BLaER1 (cell line): ENCODE measurements at regions not wholly inside any gene's neighbourhood (a gene's known extent, or its start where the extent isn't known, plus 50 kb on each side); places are given as distances from the start of the nearest gene placed in this dataset.
"Not testable (repeated sequence)": the region's sequence is repeated elsewhere in the genome, so short reads cannot be mapped to it uniquely, and the experiment has no call there.

Experiments used
- H3K27ac ChIP-seq: shearing (Covaris generic); formaldehyde crosslinking; 2 replicates; pipeline ENCODE4 v1.8.1; 2022
- H3K27me3 ChIP-seq: shearing (Covaris generic); formaldehyde crosslinking; 2 replicates; pipeline ENCODE4 v1.8.1; 2022
- H3K36me3 ChIP-seq: shearing (Covaris generic); formaldehyde crosslinking; 2 replicates; pipeline ENCODE4 v1.8.1; 2022
- H3K4me1 ChIP-seq: shearing (Covaris generic); formaldehyde crosslinking; 2 replicates; pipeline ENCODE4 v1.8.1; 2022
- H3K4me2 ChIP-seq: shearing (Covaris generic); formaldehyde crosslinking; 2 replicates; pipeline ENCODE4 v1.8.1; 2022
- H3K4me3 ChIP-seq: shearing (Covaris generic); formaldehyde crosslinking; 2 replicates; pipeline ENCODE4 v1.8.1; 2022
- H3K9ac ChIP-seq: shearing (Covaris generic); formaldehyde crosslinking; 2 replicates; pipeline ENCODE4 v1.8.1; 2022
- H3K9me3 ChIP-seq: shearing (Covaris generic); formaldehyde crosslinking; 2 replicates; pipeline ENCODE4 v1.8.1; 2022
- H4K20me1 ChIP-seq: shearing (Covaris generic); formaldehyde crosslinking; 2 replicates; pipeline ENCODE4 v1.8.1; 2022
- Cebpa-rat ChIP-seq: shearing (Covaris generic); IDR thresholded peaks from 2 replicates; pipeline ENCODE4 v1.8.1; 2022

- Histone ChIP-seq H3K36me3 (no peaks in the 10 kb centered on the region), H3K4me1 (no peaks in the 10 kb centered on the region), H3K9me3 (peaks cover 11% of the 10 kb centered on the region; the same call in 1 of the 2 replicates), H3K9ac (no peak overlapping the region), H3K4me3 (no peak overlapping the region), H4K20me1 (no peaks in the 10 kb centered on the region), H3K27me3 (no peaks in the 10 kb centered on the region), H3K4me2 (no peak overlapping the region), H3K27ac (no peak overlapping the region)
- TF ChIP-seq Cebpa-rat, result no peak
These were observed 713.7 kb upstream of the SEMA6D start for GRCh38 chr15:47003568-47003967.

GRCh38 chr15:47013446-47013845, 703.9 kb upstream of the SEMA6D start:
- no peaks in the 10 kb centered on the region for H3K9me3 ChIP-seq
- H3K4me1 ChIP-seq, result no peaks in the 10 kb centered on the region
- no peaks in the 10 kb centered on the region for H3K27me3 ChIP-seq
- no peak overlapping the region for H3K9ac ChIP-seq
- H3K36me3 ChIP-seq, result no peaks in the 10 kb centered on the region
- H3K27ac ChIP-seq, result no peak overlapping the region
- no peak overlapping the region for H3K4me3 ChIP-seq
- H3K4me2 ChIP-seq, result no peak overlapping the region
- H4K20me1 ChIP-seq, result no peaks in the 10 kb centered on the region
- TF ChIP-seq Cebpa-rat, result no peak

DNA sequence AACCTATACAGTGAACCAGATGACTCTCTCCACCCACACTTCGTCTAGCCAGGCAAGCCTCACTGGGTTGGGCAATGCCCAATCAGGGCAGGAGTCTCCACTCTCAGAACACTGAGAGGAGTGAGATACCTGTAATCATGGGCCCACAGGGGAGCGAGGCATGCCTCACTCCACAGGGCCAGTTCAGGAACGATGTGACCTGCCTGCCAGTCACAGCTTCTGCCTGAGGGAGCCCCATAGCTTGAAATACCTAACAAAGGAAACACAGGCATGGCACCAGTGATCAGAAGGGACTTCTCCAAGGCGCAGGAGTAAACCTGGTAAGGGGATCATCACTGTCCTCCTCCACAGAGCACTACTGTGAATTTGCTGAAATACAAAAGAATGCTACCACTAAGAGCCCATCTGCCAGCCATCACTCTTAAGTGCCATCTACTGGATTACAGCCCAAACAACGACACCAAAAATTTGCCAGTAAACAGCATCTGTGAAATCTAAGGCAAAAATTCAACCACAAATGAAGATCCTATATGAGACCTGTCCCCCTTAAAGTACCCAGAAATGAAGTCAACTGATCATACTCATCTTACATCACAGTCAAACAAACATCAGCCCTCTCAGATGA, 689.9 kb upstream of the SEMA6D start:
- no peaks in the 10 kb centered on the region for H3K4me1 ChIP-seq

DNA sequence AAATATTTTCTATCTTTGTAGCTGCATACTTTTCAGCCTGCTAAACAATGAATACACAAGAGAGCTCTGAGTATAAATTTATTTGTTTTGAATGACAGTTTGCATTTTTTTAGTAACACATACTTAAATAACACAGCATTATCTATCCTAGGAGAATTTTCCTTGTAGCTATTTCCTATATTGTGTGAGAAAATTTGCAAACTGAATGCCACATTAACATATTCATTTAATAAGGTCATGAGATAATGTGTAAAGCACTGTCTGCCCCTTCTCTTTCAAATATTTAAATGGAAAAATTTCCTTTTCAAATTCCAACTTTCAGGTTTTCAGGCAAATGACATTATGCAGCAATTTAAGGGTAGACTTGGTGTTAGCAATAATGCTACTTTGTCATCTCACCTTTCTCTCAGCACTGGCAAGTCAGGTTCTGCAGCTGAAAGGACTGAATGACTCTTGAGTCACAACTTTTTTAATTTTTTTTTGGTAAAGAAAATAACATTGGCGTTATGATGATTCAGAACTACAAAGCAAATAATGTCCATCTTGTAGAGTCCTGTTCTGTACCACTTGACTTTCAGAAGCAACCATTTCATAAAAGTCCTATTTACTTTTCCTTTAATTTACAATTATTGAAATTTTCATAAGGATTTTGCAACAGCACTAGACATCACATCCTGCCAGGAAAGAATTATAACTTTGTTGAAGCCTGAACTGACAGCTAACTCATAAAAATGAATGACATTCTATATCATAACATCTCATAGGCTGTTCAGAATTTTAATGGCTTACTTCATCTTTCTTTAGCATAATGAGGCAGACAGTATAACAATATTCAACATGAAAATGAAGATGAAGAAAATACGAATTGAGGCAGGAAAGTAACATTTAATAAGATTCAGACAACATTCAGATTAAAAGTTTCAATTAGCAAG, 681.6 kb upstream of the SEMA6D start:
- no peaks in the 10 kb centered on the region for H3K9me3 ChIP-seq
- TF ChIP-seq Cebpa-rat, result no peak
- H3K4me1 ChIP-seq, result no peaks in the 10 kb centered on the region
- H3K9ac ChIP-seq, result no peak overlapping the region
- H3K27me3 ChIP-seq, result no peaks in the 10 kb centered on the region
- H3K27ac ChIP-seq, result no peak overlapping the region
- no peaks in the 10 kb centered on the region for H3K36me3 ChIP-seq
- no peak overlapping the region for H3K4me2 ChIP-seq
- H4K20me1 ChIP-seq, result no peaks in the 10 kb centered on the region
- H3K4me3 ChIP-seq, result no peak overlapping the region

More for the DNA sequence above, 689.9 kb upstream of the SEMA6D start:
- Histone ChIP-seq H3K36me3 (no peaks in the 10 kb centered on the region), H3K27ac (no peak overlapping the region), H3K4me3 (no peak overlapping the region), H4K20me1 (no peaks in the 10 kb centered on the region), H3K4me2 (no peak overlapping the region), H3K9ac (no peak overlapping the region), H3K27me3 (no peaks in the 10 kb centered on the region), H3K9me3 (no peaks in the 10 kb centered on the region)
- no peak for TF ChIP-seq Cebpa-rat

DNA sequence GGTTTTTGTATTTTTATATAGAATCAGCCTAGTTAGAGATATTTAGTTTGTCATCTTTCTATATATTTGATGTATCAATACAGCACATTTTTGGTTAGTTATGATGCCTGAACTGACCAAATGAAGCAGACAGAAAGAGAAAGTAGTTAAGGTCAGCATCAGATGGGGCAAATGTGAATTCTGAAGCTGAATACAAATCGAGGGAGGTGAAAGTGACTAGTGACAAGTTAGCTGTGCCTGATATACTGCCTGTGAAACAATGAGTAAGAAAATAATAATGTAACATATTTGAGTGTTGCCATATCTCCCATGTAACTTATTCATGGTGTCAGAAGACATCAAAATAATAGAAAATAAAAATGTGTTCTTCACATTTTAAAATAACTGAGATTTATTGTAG, 680.3 kb upstream of the SEMA6D start:
- Histone ChIP-seq H3K27ac (no peak overlapping the region), H3K9ac (no peak overlapping the region), H3K4me1 (no peaks in the 10 kb centered on the region), H3K27me3 (no peaks in the 10 kb centered on the region), H3K36me3 (no peaks in the 10 kb centered on the region), H4K20me1 (no peaks in the 10 kb centered on the region), H3K9me3 (no peaks in the 10 kb centered on the region), H3K4me2 (no peak overlapping the region), H3K4me3 (no peak overlapping the region)
- no peak for TF ChIP-seq Cebpa-rat

DNA sequence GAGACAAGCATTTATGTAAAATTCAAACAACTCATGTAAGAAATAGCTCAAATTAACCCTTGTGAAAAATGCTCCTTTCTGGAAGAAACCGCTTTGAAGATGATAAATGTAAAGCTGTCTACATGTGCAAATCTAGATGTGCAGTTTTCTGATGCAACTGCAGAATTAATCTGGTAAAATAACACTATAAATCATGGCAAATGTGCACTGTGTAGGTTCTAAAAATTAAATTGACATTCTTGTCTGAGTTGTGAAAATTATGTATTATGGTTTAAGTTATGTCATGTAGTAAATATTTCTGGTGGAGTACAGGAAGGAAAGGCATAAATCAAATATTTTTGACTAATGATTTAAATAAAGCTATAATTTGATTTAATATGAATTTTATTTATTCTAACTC, 678.1 kb upstream of the SEMA6D start:
- Histone ChIP-seq H3K9ac (no peak overlapping the region), H3K27me3 (no peaks in the 10 kb centered on the region), H4K20me1 (no peaks in the 10 kb centered on the region), H3K4me1 (no peaks in the 10 kb centered on the region), H3K27ac (no peak overlapping the region), H3K4me3 (no peak overlapping the region), H3K4me2 (no peak overlapping the region), H3K9me3 (no peaks in the 10 kb centered on the region), H3K36me3 (no peaks in the 10 kb centered on the region)
- TF ChIP-seq Cebpa-rat, result no peak

DNA sequence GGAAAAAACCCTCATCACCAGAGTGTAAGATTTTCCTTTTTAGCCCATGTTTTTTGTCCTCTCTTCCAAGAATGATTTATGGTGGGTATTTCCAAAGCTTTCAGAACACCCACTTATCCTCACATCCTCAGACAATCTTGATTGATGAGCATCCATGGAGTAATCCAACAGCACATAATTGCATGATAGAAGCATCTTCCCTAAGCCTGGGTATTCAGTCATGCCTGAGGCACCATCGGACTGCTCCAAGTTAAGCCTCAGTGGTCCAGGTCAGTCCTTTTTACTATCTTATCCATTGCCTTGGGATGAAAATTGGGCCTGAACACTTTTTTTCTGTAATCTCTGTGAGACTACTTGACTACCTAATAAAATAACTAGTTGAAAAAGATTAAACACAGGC, 676.0 kb upstream of the SEMA6D start:
- H3K36me3 ChIP-seq, result no peaks in the 10 kb centered on the region
- no peaks in the 10 kb centered on the region for H3K27me3 ChIP-seq
- no peaks in the 10 kb centered on the region for H3K4me1 ChIP-seq
- no peak overlapping the region for H3K9ac ChIP-seq
- H3K9me3 ChIP-seq, result no peaks in the 10 kb centered on the region
- H3K4me3 ChIP-seq, result no peak overlapping the region
- H4K20me1 ChIP-seq, result no peaks in the 10 kb centered on the region
- H3K27ac ChIP-seq, result no peak overlapping the region
- no peak overlapping the region for H3K4me2 ChIP-seq
- no peak for TF ChIP-seq Cebpa-rat

DNA sequence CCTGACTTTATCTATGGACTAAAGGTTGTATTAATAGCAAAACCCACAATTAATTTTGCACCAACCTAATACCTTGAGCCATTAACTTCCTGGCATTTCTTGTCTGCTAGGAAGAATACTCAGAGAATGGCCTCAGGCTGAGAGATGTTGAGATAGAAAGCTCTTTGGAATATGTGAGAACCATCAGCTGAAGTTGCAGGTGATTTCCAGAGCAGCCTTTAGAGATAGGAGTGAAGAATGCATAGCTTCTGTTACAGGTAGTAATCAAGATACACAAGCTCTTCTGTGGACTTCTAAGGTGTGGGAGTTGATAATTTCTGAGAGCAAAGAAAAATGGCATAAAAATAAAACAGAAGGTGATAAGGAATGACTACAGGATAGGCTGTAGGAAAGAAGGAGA, 669.3 kb upstream of the SEMA6D start:
- H3K4me2 ChIP-seq, result not testable (repeated sequence)

GRCh38 chr15:47066392-47066791, 650.9 kb upstream of the SEMA6D start:
- H3K4me2 ChIP-seq, result no peak overlapping the region
- no peak overlapping the region for H3K4me3 ChIP-seq
- no peaks in the 10 kb centered on the region for H3K27me3 ChIP-seq
- H4K20me1 ChIP-seq, result no peaks in the 10 kb centered on the region
- H3K9me3 ChIP-seq, result no peaks in the 10 kb centered on the region
- H3K4me1 ChIP-seq, result no peaks in the 10 kb centered on the region
- no peak overlapping the region for H3K9ac ChIP-seq
- H3K27ac ChIP-seq, result no peak overlapping the region
- no peak for TF ChIP-seq Cebpa-rat
- H3K36me3 ChIP-seq, result no peaks in the 10 kb centered on the region

More for the DNA sequence above, 669.3 kb upstream of the SEMA6D start:
- H3K4me3 ChIP-seq, H3K9ac ChIP-seq, H3K4me1 ChIP-seq, H3K27me3 ChIP-seq, H4K20me1 ChIP-seq, H3K36me3 ChIP-seq, H3K9me3 ChIP-seq, H3K27ac ChIP-seq: not testable (repeated sequence)

DNA sequence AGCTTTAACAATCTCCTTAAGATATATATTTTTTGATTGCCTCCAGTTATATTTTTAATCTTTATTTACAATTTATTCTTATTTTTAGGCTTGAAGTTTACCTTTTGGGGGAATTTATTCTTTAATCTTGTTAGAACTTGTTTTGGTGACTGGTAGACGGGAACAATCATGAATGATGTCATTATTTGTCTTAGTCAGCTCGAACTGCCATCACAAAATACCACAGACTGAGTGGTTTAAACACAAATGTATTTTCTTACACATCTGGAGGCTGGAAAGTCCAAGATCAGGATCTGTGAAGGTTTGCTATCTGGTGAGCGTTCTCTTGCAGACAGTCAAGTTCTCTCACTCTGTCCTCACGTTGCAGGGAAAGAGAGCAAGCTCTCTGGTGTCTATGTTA, 639.5 kb upstream of the SEMA6D start:
- H3K27me3 ChIP-seq, H3K36me3 ChIP-seq, H3K9me3 ChIP-seq, H4K20me1 ChIP-seq, H3K4me1 ChIP-seq, H3K4me2 ChIP-seq, H3K27ac ChIP-seq, H3K9ac ChIP-seq, H3K4me3 ChIP-seq: not testable (repeated sequence)
